Muscle layer of duodenum (tissue), 2 donors: ENCODE measurements at regions not wholly inside any gene's neighbourhood (a gene's known extent, or its start where the extent isn't known, plus 50 kb on each side); places are given as distances from the start of the nearest gene placed in this dataset.

ENCODE experiments used
- H3K27ac ChIP-seq: one replicate; pipeline ENCODE4 v1.7.0; 2013; ENCODE audit warnings: mild to moderate bottlenecking, low read length
- H3K27me3 ChIP-seq: one replicate; pipeline ENCODE4 v1.7.0; 2013; ENCODE audit warnings: low read depth, mild to moderate bottlenecking, control low read depth, low read length
- H3K36me3 ChIP-seq, 2 donors: one replicate each; pipeline ENCODE4 v1.7.0; 2013; ENCODE audit warnings: low read length in 2 of 2, control low read depth in 1 of 2, mild to moderate bottlenecking in 1 of 2; ENCODE audit not compliant: insufficient read depth in 2 of 2, control insufficient read depth in 1 of 2
- H3K4me1 ChIP-seq, 2 donors: one replicate each; pipeline ENCODE4 v1.7.0; 2013; ENCODE audit warnings: low read length in 2 of 2, mild to moderate bottlenecking in 2 of 2, control low read depth in 1 of 2, moderate library complexity in 1 of 2; ENCODE audit not compliant: insufficient read depth in 2 of 2, control insufficient read depth in 1 of 2
- H3K4me3 ChIP-seq, 2 donors: one replicate each; pipeline ENCODE4 v1.7.0; 2013; ENCODE audit warnings: low read length in 2 of 2, low read depth in 1 of 2, mild to moderate bottlenecking in 1 of 2
- H3K9me3 ChIP-seq, 2 donors: one replicate each; pipeline ENCODE4 v1.7.0; 2013; ENCODE audit warnings: low read length in 2 of 2, control low read depth in 1 of 2, mild to moderate bottlenecking in 1 of 2; ENCODE audit not compliant: control insufficient read depth in 1 of 2
- donor health status: healthy.

- no peaks in the 10 kb centered on the region for H3K27me3 ChIP-seq
Observed at GRCh38 chr1:177514207-177514606, 343.4 kb downstream of the BRINP2 start.

GRCh38 chr1:177511036-177511435, 340.3 kb downstream of the BRINP2 start:
- Histone ChIP-seq H3K9me3 (peaks cover 0 to under 1% of the 10 kb centered on the region in 2 donors), H3K36me3 (no peaks in the 10 kb centered on the region), H3K27me3 (no peaks in the 10 kb centered on the region), H3K4me1 (no peaks in the 10 kb centered on the region), H3K4me3 (no peak overlapping the region), H3K27ac (no peak overlapping the region)

More at GRCh38 chr1:177514207-177514606, 343.4 kb downstream of the BRINP2 start:
- H3K4me1 ChIP-seq: no peaks in the 10 kb centered on the region
- no peaks in the 10 kb centered on the region for H3K36me3 ChIP-seq
- H3K9me3 ChIP-seq: no peaks in the 10 kb centered on the region
- no peak overlapping the region for H3K27ac ChIP-seq
- H3K4me3 ChIP-seq: no peak overlapping the region

- no peaks in the 10 kb centered on the region for H3K27me3 ChIP-seq
- no peak overlapping the region for H3K27ac ChIP-seq
- no peak overlapping the region for H3K4me3 ChIP-seq
- no peaks in the 10 kb centered on the region for H3K36me3 ChIP-seq
- peaks cover 2 to 3% of the 10 kb centered on the region in 2 donors for H3K9me3 ChIP-seq
- H3K4me1 ChIP-seq: no peaks in the 10 kb centered on the region
Observed at GRCh38 chr1:177505905-177506590, 335.3 kb downstream of the BRINP2 start.

- H3K36me3 ChIP-seq: no peaks in the 10 kb centered on the region
- H3K27ac ChIP-seq: no peak overlapping the region
- no peaks in the 10 kb centered on the region for H3K27me3 ChIP-seq
- H3K4me3 ChIP-seq: no peak overlapping the region
- no peaks in the 10 kb centered on the region for H3K4me1 ChIP-seq
- H3K9me3 ChIP-seq: peaks cover 0 to 10% of the 10 kb centered on the region in 2 donors
Observed at GRCh38 chr1:177495878-177496277, 325.1 kb downstream of the BRINP2 start.

GRCh38 chr1:177490786-177491185, 320.0 kb downstream of the BRINP2 start:
- no peaks in the 10 kb centered on the region for H3K27me3 ChIP-seq
- H3K36me3 ChIP-seq: no peaks in the 10 kb centered on the region
- no peak overlapping the region for H3K27ac ChIP-seq
- H3K4me1 ChIP-seq: no peaks in the 10 kb centered on the region
- no peak overlapping the region for H3K4me3 ChIP-seq
- peaks cover 0 to 4% of the 10 kb centered on the region in 2 donors for H3K9me3 ChIP-seq

GRCh38 chr1:177490036-177490639, 319.4 kb downstream of the BRINP2 start:
- H3K4me1 ChIP-seq: no peaks in the 10 kb centered on the region

GRCh38 chr1:177488722-177489121, 318.0 kb downstream of the BRINP2 start:
- Histone ChIP-seq H3K27ac (no peak overlapping the region), H3K4me1 (no peaks in the 10 kb centered on the region), H3K9me3 (no peaks in the 10 kb centered on the region)

More at GRCh38 chr1:177490036-177490639, 319.4 kb downstream of the BRINP2 start:
- no peak overlapping the region for H3K27ac ChIP-seq
- H3K36me3 ChIP-seq: no peaks in the 10 kb centered on the region
- H3K27me3 ChIP-seq: no peaks in the 10 kb centered on the region
- no peaks in the 10 kb centered on the region for H3K9me3 ChIP-seq
- no peak overlapping the region for H3K4me3 ChIP-seq

GRCh38 chr1:177487481-177487880, 316.7 kb downstream of the BRINP2 start:
- H3K4me3 ChIP-seq: no peak overlapping the region
- no peaks in the 10 kb centered on the region for H3K36me3 ChIP-seq
- no peaks in the 10 kb centered on the region for H3K4me1 ChIP-seq
- no peak overlapping the region for H3K27ac ChIP-seq
- H3K9me3 ChIP-seq: no peaks in the 10 kb centered on the region
- H3K27me3 ChIP-seq: no peaks in the 10 kb centered on the region

More at GRCh38 chr1:177488722-177489121, 318.0 kb downstream of the BRINP2 start:
- Histone ChIP-seq H3K36me3 (no peaks in the 10 kb centered on the region), H3K4me3 (no peak overlapping the region), H3K27me3 (no peaks in the 10 kb centered on the region)

- Histone ChIP-seq H3K36me3 (no peaks in the 10 kb centered on the region), H3K4me1 (no peaks in the 10 kb centered on the region), H3K9me3 (no peaks in the 10 kb centered on the region), H3K27ac (no peak overlapping the region), H3K27me3 (no peaks in the 10 kb centered on the region), H3K4me3 (no peak overlapping the region)
Observed at GRCh38 chr1:177480741-177481305, 310.1 kb downstream of the BRINP2 start.

- no peaks in the 10 kb centered on the region for H3K9me3 ChIP-seq
- H3K36me3 ChIP-seq: no peaks in the 10 kb centered on the region
- H3K4me1 ChIP-seq: no peaks in the 10 kb centered on the region
Observed at GRCh38 chr1:177479600-177479999, 308.8 kb downstream of the BRINP2 start.

GRCh38 chr1:177476676-177477075, 305.9 kb downstream of the BRINP2 start:
- Histone ChIP-seq H3K27ac (no peak overlapping the region), H3K27me3 (no peaks in the 10 kb centered on the region), H3K36me3 (no peaks in the 10 kb centered on the region), H3K4me3 (no peak overlapping the region), H3K4me1 (no peaks in the 10 kb centered on the region), H3K9me3 (no peaks in the 10 kb centered on the region)

More at GRCh38 chr1:177479600-177479999, 308.8 kb downstream of the BRINP2 start:
- H3K27ac ChIP-seq: no peak overlapping the region
- H3K4me3 ChIP-seq: no peak overlapping the region
- H3K27me3 ChIP-seq: no peaks in the 10 kb centered on the region
